NCI-H524 (cell line): ENCODE measurements at regions not wholly inside any gene's neighbourhood (a gene's known extent, or its start where the extent isn't known, plus 50 kb on each side); places are given as distances from the start of the nearest gene placed in this dataset.
"Not testable (repeated sequence)": the region's sequence is repeated elsewhere in the genome, so short reads cannot be mapped to it uniquely, and the experiment has no call there.

Source experiments
- DNase-seq, 2 experiments: peaks; one replicate each; lab custom pipeline; 2025; lab: John Stamatoyannopoulos, UW

- not testable (repeated sequence) for DNase-seq
Measured at GRCh38 chr6:81344026-81344425, 408.5 kb downstream of the TENT5A start.

GRCh38 chr6:81340946-81341345 lies 411.5 kb downstream of the TENT5A start:
- DNase-seq: no peak

GRCh38 chr6:81331526-81331925 lies 421.0 kb downstream of the TENT5A start:
- no peak for DNase-seq

- DNase-seq: no peak
Measured at GRCh38 chr6:81328700-81329099, 423.8 kb downstream of the TENT5A start.

GRCh38 chr6:81326881-81327561 lies 425.5 kb downstream of the TENT5A start:
- DNase-seq: no peak

GRCh38 chr6:81309811-81310210 lies 442.7 kb downstream of the TENT5A start:
- DNase-seq: no peak

GRCh38 chr6:81308577-81309279 lies 443.8 kb downstream of the TENT5A start:
- DNase-seq: no peak

GRCh38 chr6:81307651-81308214 lies 444.7 kb downstream of the TENT5A start:
- no peak for DNase-seq

GRCh38 chr6:81304466-81304865 lies 448.0 kb downstream of the TENT5A start:
- no peak for DNase-seq

- no peak for DNase-seq
Measured at GRCh38 chr6:81300961-81301360, 451.5 kb downstream of the TENT5A start.

GRCh38 chr6:81298751-81299150 lies 453.7 kb downstream of the TENT5A start:
- DNase-seq: no peak

GRCh38 chr6:81295310-81295709 lies 457.2 kb downstream of the TENT5A start:
- no peak for DNase-seq

GRCh38 chr6:81293896-81294295 lies 458.6 kb downstream of the TENT5A start:
- DNase-seq: no peak

GRCh38 chr6:81289229-81289628 lies 463.3 kb downstream of the TENT5A start:
- DNase-seq: no peak

GRCh38 chr6:81265106-81265505 lies 487.4 kb downstream of the TENT5A start:
- DNase-seq: no peak

GRCh38 chr6:81263531-81264168 lies 488.8 kb downstream of the TENT5A start:
- no peak for DNase-seq

- peak in 1 of 2 experiments; percentile 32 for DNase-seq
Measured at GRCh38 chr6:81262656-81263055, 489.8 kb downstream of the TENT5A start.

- DNase-seq: not testable (repeated sequence)
Measured at GRCh38 chr6:81256223-81256622, 496.3 kb downstream of the TENT5A start.

- DNase-seq: no peak
Measured at GRCh38 chr6:81253821-81254220, 498.7 kb downstream of the TENT5A start.

- DNase-seq: no peak
Measured at GRCh38 chr6:81252231-81252630, 500.2 kb downstream of the TENT5A start.

- DNase-seq: no peak
Measured at GRCh38 chr6:81246200-81246599, 506.3 kb downstream of the TENT5A start.

GRCh38 chr6:81242624-81243023 lies 509.9 kb downstream of the TENT5A start:
- no peak for DNase-seq
